HEK293T (cell line): ENCODE measurements at regions not wholly inside any gene's neighbourhood (a gene's known extent, or its start where the extent isn't known, plus 50 kb on each side); places are given as distances from the start of the nearest gene placed in this dataset.

ENCODE experiments used
- ARNT ChIP-seq: fragments of 450-650 bp; IDR thresholded peaks from 2 replicates; pipeline ENCODE4 v1.6.1; 2017; ENCODE audit warnings: mild to moderate bottlenecking
- BHLHE40 ChIP-seq: fragments of 450-650 bp; IDR thresholded peaks from 2 replicates; pipeline ENCODE4 v1.6.1; 2016; ENCODE audit warnings: mild to moderate bottlenecking, moderate library complexity, borderline replicate concordance
- FOXM1 ChIP-seq: fragments of 450-650 bp; IDR thresholded peaks from 2 replicates; pipeline ENCODE4 v1.6.1; 2017; ENCODE audit warnings: mild to moderate bottlenecking, borderline replicate concordance
- L3MBTL2 ChIP-seq: fragments of 450-650 bp; conservative IDR thresholded peaks from 2 replicates; pipeline ENCODE4 v1.6.1; 2016; ENCODE audit warnings: mild to moderate bottlenecking
- LEF1 ChIP-seq: fragments of 450-650 bp; IDR thresholded peaks from 2 replicates; pipeline ENCODE4 v1.6.1; 2017; ENCODE audit warnings: mild to moderate bottlenecking, borderline replicate concordance
- PKNOX1 ChIP-seq: fragments of 450-650 bp; IDR thresholded peaks from 2 replicates; pipeline ENCODE4 v1.6.1; 2016
- SP1 ChIP-seq: fragments of 450-650 bp; IDR thresholded peaks from 2 replicates; pipeline ENCODE4 v1.6.1; 2017
- TARDBP ChIP-seq: fragments of 450-650 bp; IDR thresholded peaks from 2 replicates; pipeline ENCODE4 v1.6.1; 2016

GRCh38 chr2:52456561-52457377, 1310.8 kb upstream of the CHAC2 start:
- TF ChIP-seq PKNOX1, result no peak
- no peak for TF ChIP-seq ARNT
- no peak for TF ChIP-seq FOXM1
- TF ChIP-seq LEF1, result no peak
- no peak for TF ChIP-seq SP1
- TF ChIP-seq BHLHE40, result no peak
- no peak for TF ChIP-seq L3MBTL2
- TF ChIP-seq TARDBP, result no peak
